PFSK-1 (cell line): ENCODE measurements at regions not wholly inside any gene's neighbourhood (a gene's known extent, or its start where the extent isn't known, plus 50 kb on each side); places are given as distances from the start of the nearest gene placed in this dataset.

Experiments
- POLR2AphosphoS5 ChIP-seq: IDR thresholded peaks from 2 replicates; pipeline ENCODE4 v1.6.1; 2012; ENCODE audit warnings: low read depth, mild to moderate bottlenecking, control low read depth, low read length, moderate library complexity
- REST ChIP-seq, 2 experiments: IDR thresholded peaks; 2 replicates each; pipeline versions ENCODE4 v1.6.1 to v1.8.0; 2011 to 2012; ENCODE audit warnings: low read depth in 2 of 2, low read length in 2 of 2, control low read depth in 1 of 2, inconsistent platforms in 1 of 2, mild to moderate bottlenecking in 1 of 2, moderate library complexity in 1 of 2; ENCODE audit not compliant: insufficient read depth in 1 of 2
- SIN3A ChIP-seq: IDR thresholded peaks from 2 replicates; pipeline ENCODE4 v1.6.1; 2012; ENCODE audit warnings: mild to moderate bottlenecking, low read length, moderate library complexity, borderline replicate concordance; ENCODE audit not compliant: insufficient read depth
- TAF1 ChIP-seq: IDR thresholded peaks from 2 replicates; pipeline ENCODE4 v1.6.1; 2012; ENCODE audit warnings: low read length, control low read depth, borderline replicate concordance; ENCODE audit not compliant: insufficient read depth

GRCh38 chr12:46486588-46486987 is 114.0 kb upstream of the SLC38A2 start:
- TF ChIP-seq POLR2AphosphoS5 (no peak), SIN3A (no peak), TAF1 (no peak), REST (IDR thresholded peaks at IDR 0.05; ENCODE audit: insufficient read depth in 1 of 2, low read depth in 2 of 2, low read length in 2 of 2) (no peak)
